ENCODE measurements at regions not wholly inside any gene's neighbourhood (a gene's known extent, or its start where the extent isn't known, plus 50 kb on each side); places are given as distances from the start of the nearest gene placed in this dataset.
"Not testable (repeated sequence)": the region's sequence is repeated elsewhere in the genome, so short reads cannot be mapped to it uniquely, and the experiment has no call there.

- H3K36me3 ChIP-seq (ENCODE audit: control insufficient read depth, insufficient read depth, low read length): no peaks in the 10 kb centered on the region
- no peak for DNase-seq (ENCODE audit: extremely low read depth, insufficient read length)
- peak overlapping the region; percentile 18; the same call in 1 of the 2 replicates for H3K4me3 ChIP-seq (replicated peaks; ENCODE audit: low read depth, low read length)
- no peaks in the 10 kb centered on the region for H3K27me3 ChIP-seq (replicated peaks; ENCODE audit: control insufficient read depth, insufficient read depth, low read length)
- no peak for TF ChIP-seq CTCF (IDR thresholded peaks at IDR 0.05; ENCODE audit: insufficient read depth, low read length, poor library complexity, severe bottlenecking)
Observed at GRCh38 chr4:131450572-131451209, 1698.4 kb upstream of the PCDH10 start.

- Histone ChIP-seq H3K36me3 (ENCODE audit: control insufficient read depth, insufficient read depth, low read length) (no peaks in the 10 kb centered on the region), H3K4me3 (replicated peaks; ENCODE audit: low read depth, low read length) (no peak overlapping the region), H3K27me3 (replicated peaks; ENCODE audit: control insufficient read depth, insufficient read depth, low read length) (no peaks in the 10 kb centered on the region)
- no peak for DNase-seq (ENCODE audit: extremely low read depth, insufficient read length)
- TF ChIP-seq CTCF (IDR thresholded peaks at IDR 0.05; ENCODE audit: insufficient read depth, low read length, poor library complexity, severe bottlenecking): no peak
Observed at GRCh38 chr4:131459430-131460101, 1689.5 kb upstream of the PCDH10 start.

- DNase-seq (ENCODE audit: extremely low read depth, insufficient read length): no peak
Observed at GRCh38 chr4:131470360-131470759, 1678.7 kb upstream of the PCDH10 start.

GRCh38 chr4:131488772-131489171 lies 1660.3 kb upstream of the PCDH10 start:
- Histone ChIP-seq H3K4me3 (replicated peaks; ENCODE audit: low read depth, low read length) (no peak overlapping the region), H3K36me3 (ENCODE audit: control insufficient read depth, insufficient read depth, low read length) (no peaks in the 10 kb centered on the region), H3K27me3 (replicated peaks; ENCODE audit: control insufficient read depth, insufficient read depth, low read length) (no peaks in the 10 kb centered on the region)
- TF ChIP-seq CTCF (IDR thresholded peaks at IDR 0.05; ENCODE audit: insufficient read depth, low read length, poor library complexity, severe bottlenecking): no peak
- no peak for DNase-seq (ENCODE audit: extremely low read depth, insufficient read length)

More at GRCh38 chr4:131470360-131470759, 1678.7 kb upstream of the PCDH10 start:
- TF ChIP-seq CTCF (IDR thresholded peaks at IDR 0.05; ENCODE audit: insufficient read depth, low read length, poor library complexity, severe bottlenecking): no peak
- Histone ChIP-seq H3K27me3 (replicated peaks; ENCODE audit: control insufficient read depth, insufficient read depth, low read length) (no peaks in the 10 kb centered on the region), H3K4me3 (replicated peaks; ENCODE audit: low read depth, low read length) (no peak overlapping the region), H3K36me3 (ENCODE audit: control insufficient read depth, insufficient read depth, low read length) (no peaks in the 10 kb centered on the region)

- not testable (repeated sequence) for H3K27me3 ChIP-seq (replicated peaks; ENCODE audit: control insufficient read depth, insufficient read depth, low read length); H3K4me3 ChIP-seq (replicated peaks; ENCODE audit: low read depth, low read length); DNase-seq (ENCODE audit: extremely low read depth, insufficient read length); H3K36me3 ChIP-seq (ENCODE audit: control insufficient read depth, insufficient read depth, low read length)
Observed at GRCh38 chr4:131496211-131496610, 1652.9 kb upstream of the PCDH10 start.

GRCh38 chr4:131499141-131499873 lies 1649.8 kb upstream of the PCDH10 start:
- TF ChIP-seq CTCF (IDR thresholded peaks at IDR 0.05; ENCODE audit: insufficient read depth, low read length, poor library complexity, severe bottlenecking): no peak
- Histone ChIP-seq H3K36me3 (ENCODE audit: control insufficient read depth, insufficient read depth, low read length) (no peaks in the 10 kb centered on the region), H3K4me3 (replicated peaks; ENCODE audit: low read depth, low read length) (no peak overlapping the region), H3K27me3 (replicated peaks; ENCODE audit: control insufficient read depth, insufficient read depth, low read length) (no peaks in the 10 kb centered on the region)
- no peak for DNase-seq (ENCODE audit: extremely low read depth, insufficient read length)
